Choroid plexus epithelial cell (primary cell): ENCODE measurements at regions not wholly inside any gene's neighbourhood (a gene's known extent, or its start where the extent isn't known, plus 50 kb on each side); places are given as distances from the start of the nearest gene placed in this dataset.

Experiments used
- DNase-seq: peaks from one replicate; pipeline ENCODE4 v3.0.0-alpha.2; 2010; ENCODE audit warnings: low read depth
- H3K4me3 ChIP-seq: 2 replicates; pipeline ENCODE4 v1.5.1; 2011; ENCODE audit warnings: low read depth, mild to moderate bottlenecking, control low read depth, low read length, moderate library complexity
- TF ChIP-seq, protein P1 (sequence below): conservative IDR thresholded peaks from 2 replicates; pipeline ENCODE4 v1.5.1; 2011; ENCODE audit warnings: low read depth, mild to moderate bottlenecking, control low read depth, inconsistent platforms, low read length, moderate library complexity

DNA sequence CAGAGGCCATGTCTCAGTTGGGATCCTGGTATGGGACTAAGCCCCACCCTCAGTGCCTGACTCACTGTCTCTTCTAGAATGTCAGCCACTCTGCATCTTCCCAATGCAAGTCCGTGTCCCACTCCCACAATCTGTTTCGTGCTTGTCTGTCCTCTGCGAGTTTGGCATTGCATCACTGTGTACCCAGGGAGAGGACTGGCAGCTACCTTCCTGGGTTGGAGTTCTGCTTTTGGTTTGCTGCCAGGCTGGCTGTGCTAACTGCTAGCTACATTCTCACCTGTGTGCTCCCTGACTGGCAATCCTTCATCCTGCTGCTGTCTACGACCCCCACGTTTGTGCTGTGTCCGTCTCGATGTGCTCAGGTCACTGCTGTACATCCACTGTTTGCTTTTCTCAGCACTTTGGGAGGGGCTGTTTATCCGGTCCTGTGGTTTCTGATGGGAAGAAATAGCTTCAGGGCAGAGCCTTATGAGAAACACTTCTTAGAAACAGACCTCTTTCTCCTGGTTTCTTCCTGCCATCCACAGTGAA, 56.0 kb upstream of the GLI3 start:
- no peak for DNase-seq
- H3K4me3 ChIP-seq: no peak overlapping the region
- TF ChIP-seq, protein P1, sequence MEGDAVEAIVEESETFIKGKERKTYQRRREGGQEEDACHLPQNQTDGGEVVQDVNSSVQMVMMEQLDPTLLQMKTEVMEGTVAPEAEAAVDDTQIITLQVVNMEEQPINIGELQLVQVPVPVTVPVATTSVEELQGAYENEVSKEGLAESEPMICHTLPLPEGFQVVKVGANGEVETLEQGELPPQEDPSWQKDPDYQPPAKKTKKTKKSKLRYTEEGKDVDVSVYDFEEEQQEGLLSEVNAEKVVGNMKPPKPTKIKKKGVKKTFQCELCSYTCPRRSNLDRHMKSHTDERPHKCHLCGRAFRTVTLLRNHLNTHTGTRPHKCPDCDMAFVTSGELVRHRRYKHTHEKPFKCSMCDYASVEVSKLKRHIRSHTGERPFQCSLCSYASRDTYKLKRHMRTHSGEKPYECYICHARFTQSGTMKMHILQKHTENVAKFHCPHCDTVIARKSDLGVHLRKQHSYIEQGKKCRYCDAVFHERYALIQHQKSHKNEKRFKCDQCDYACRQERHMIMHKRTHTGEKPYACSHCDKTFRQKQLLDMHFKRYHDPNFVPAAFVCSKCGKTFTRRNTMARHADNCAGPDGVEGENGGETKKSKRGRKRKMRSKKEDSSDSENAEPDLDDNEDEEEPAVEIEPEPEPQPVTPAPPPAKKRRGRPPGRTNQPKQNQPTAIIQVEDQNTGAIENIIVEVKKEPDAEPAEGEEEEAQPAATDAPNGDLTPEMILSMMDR: no peak

DNA sequence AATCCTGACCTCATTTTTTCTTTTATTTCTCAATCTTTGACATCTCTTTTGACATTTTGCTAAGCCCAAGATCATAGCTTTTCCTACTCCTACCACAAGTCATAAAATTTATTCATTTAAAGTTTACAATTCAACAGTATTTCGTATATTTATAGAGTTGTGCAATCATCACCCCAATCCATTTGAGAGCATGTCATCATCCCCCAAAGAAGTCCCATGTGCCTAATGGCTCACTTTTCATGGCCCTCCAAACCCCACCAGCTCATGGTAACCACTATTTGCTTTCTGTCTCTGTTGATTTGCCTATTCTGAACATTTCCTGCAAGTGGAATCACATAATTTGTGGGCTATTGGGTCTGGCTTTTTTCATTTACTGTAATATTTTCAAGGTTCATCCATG, 52.5 kb upstream of the GLI3 start:
- no peak for DNase-seq
- H3K4me3 ChIP-seq: no peak overlapping the region
- TF ChIP-seq, protein P1: no peak
